ENCODE measurements at regions not wholly inside any gene's neighbourhood (a gene's known extent, or its start where the extent isn't known, plus 50 kb on each side); places are given as distances from the start of the nearest gene placed in this dataset.
"Not testable (repeated sequence)": the region's sequence is repeated elsewhere in the genome, so short reads cannot be mapped to it uniquely, and the experiment has no call there.

DNA sequence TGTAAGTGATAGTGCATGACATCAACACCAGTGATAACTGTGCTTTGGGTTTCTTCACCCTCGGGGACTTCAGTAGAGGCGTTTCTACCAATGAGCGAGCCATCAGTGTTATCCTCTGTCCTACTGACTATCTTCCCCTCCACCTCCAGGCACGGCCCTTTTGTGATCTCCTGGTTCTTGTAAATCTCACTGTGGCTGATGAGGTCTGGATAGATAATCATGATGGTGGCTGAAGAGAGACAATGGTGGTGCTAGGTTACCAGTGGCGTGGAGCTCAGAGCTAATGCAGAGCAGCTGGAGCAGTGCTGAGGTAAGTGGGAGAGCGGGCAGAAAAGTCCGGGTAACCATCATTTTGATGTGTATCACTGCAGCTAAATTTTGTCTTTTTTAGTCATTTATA, 816.6 kb downstream of the GLUD2 start:
- no peak for DNase-seq (ENCODE audit: low spot score)

DNA sequence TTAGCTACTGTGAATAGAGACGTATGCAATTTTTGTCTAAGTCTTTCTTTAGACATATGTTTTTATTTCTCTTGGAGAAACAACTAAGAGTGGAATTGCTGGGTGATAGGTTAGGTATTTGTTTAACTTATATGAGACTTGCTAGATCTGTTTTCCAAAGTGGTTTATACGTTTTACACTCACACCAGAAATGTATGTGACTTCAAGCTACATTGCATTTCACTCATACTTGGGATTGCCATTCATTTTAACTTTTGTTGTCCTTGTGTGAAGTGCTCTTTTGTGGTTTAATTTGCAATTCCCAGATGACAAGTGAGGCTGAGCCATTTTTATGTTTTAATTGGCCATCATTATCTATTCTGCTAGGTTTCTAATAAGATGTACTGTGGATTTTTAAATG, 817.2 kb downstream of the GLUD2 start:
- DNase-seq (ENCODE audit: low spot score), result no peak

DNA sequence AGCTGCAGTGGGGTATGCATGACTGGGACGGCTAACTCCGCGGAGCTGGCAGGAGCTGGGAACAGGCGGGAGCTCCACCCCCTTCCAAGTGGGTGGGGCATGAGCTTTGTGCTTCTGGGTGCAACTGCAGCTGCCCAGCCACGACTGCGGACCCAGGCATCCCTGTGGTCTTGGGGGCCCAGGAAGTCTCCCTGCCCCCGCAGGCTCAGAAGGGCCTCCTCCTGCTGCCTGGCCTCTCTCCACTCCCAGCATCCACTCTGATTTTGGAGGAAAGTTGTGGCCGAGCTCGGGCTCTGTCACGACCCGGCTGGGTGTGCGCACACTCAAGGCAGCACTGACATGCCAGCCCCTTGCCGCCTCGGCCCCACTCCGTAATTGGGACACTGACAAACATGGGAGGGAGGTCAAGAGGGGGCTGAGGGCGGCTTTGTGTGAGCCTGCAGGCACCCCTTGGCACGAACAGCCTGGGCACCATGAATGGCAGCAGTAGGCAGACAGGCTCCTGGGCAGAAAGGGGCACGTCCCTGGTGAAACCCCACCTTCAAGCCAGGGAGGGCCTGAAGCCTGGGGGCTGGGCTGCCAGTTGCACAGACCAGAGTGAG, 822.6 kb downstream of the GLUD2 start:
- DNase-seq (ENCODE audit: low spot score), result no peak

DNA sequence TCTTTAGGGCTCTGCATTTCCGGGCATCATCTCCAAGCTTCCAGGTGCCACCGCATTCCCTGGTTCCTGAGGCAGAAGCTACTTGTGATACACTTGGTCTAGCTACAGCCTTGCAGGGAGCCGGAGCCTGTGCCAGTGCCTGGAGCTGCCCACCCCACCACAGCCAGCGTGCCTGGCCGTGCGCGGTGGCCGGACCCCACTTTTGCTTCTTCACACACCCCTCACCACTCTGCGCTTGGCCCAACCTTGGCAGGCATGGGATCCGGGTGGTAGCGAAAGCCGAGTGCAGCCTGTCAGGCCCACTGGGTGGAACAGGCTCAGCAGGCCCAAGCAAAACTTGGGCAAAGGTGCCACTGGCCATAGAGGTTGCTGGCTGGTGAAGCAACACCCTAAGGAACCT, 823.7 kb downstream of the GLUD2 start:
- DNase-seq (ENCODE audit: low spot score), result no peak

DNA sequence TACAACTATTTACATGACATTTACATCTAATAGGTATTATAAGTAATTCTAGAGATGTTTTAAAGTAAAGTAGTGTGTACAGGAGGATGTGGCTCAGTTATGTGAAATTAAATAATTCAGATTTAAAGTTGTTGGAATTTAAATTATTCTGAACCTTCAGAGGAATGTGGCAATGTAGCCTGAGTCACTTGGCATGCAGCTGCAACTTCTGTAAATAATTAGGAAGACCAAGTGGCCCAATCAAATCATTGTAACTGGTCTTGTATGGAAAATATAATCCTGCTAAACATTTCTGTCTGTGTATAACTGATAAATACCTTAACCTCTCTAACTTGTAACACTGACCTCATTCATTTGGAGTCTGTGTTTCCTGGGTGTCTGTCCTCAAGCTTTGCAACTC, 828.9 kb downstream of the GLUD2 start:
- peak; percentile 5 for DNase-seq (ENCODE audit: low spot score)

DNA sequence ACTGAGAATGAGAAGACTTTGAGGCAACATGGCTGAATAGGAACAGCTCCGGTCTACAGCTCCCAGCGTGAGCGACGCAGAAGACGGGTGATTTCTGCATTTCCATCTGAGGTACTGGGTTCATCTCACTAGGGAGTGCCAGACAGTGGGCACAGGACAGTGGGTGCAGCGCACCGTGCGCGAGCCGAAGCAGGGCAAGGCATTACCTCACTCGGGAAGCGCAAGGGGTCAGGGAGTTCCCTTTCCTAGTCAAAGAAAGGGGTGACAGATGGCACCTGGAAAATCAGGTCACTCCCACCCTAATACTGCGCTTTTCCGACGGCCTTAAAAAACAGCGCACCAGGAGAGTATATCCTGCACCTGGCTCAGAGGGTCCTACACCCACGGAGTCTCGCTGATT, 829.9 kb downstream of the GLUD2 start:
- DNase-seq (ENCODE audit: low spot score), result not testable (repeated sequence)

DNA sequence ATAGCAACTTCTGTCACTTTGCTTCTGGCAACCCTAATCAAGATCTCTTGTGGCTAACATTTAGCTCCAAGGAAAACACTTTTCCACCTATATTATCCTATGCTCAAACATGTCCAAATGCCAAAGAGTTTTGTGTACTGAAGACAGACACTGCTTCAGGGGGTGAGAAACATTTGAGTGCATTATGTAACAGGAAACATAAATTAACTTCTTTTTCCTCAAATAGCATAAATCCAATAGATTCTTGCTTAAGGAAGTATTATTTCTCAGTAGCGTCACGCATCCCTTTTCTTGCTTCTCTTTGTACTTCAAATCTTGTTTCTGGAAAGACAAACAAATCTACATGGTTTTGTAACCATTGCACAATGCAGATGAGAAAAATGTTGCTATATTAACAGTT, 839.1 kb downstream of the GLUD2 start:
- DNase-seq (ENCODE audit: low spot score), result no peak

DNA sequence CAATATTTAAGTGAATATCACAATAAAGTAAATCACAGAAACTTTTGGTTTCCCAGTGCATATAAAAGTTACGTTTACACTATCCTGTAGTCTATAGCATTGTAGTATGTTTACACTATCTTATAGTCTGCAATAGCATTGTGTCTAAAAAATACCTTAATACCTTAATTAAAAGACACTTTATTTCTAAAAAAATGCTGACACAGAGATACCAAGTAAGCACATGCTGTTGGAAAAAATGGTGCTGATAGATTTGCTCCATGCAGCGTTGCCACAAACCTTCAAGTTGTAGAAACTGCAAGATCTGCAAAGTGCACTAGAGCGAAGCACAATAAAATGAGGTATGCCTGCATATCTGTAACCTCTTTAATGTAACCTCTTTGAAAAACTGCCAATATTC, 847.3 kb downstream of the GLUD2 start:
- DNase-seq (ENCODE audit: low spot score), result no peak

DNA sequence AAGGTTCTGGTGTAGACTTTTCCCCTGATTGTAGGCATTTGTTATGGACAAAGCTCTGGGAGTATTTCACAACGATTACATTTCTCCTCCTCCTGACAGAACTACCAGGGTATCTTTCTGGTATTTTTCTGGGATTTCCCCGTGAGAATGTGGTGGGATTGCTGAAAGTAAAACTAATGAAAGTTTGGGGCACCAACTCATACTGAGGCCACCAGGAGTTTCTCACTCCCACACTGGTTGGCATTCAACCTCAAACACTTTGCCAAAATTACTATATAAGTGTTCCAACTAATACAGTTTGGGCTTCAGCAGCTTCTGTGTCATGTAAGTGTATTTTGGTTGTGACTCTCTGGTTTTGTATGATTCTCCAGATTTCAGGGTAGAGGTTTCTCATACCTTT, 855.1 kb downstream of the GLUD2 start:
- no peak for DNase-seq (ENCODE audit: low spot score)

DNA sequence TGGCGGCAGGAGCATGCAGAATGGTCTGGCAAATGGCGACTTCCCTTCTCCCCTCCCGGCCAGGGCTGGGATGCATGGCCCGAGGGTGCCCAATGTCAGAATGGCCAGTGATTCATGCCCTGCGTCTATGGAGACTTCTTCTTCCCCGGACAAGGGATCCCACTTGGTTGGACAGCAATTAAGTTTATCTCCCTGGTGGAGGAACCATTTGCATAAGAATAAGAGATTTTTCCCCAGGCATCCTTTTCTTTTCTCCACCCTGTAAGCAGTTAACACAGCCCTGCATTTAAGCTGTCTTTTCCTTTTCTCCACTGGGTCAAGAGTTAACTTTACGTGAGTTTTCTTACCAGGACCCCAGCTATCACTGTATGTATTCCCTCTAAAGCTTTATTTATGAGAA, 856.6 kb downstream of the GLUD2 start:
- no peak for DNase-seq (ENCODE audit: low spot score)

DNA sequence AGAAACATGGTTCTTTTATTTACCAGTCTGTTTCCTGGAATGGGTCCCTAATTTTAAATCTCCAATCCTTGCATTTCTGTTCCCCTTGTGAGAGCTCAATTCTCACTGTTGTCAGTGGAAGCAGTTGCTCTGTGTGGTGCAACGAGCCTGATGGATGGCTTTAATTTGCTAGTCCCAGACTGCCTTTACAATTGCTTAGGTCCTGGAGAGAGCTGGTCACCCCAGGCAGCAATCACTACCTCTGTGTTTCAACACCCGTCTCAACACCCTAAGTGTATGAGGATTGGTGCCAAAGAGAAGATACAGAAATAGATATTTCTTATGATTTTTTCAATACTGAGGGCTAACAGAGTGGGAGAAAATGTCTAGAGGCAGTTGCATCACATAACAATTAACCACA, 873.8 kb downstream of the GLUD2 start:
- DNase-seq (ENCODE audit: low spot score), result no peak

DNA sequence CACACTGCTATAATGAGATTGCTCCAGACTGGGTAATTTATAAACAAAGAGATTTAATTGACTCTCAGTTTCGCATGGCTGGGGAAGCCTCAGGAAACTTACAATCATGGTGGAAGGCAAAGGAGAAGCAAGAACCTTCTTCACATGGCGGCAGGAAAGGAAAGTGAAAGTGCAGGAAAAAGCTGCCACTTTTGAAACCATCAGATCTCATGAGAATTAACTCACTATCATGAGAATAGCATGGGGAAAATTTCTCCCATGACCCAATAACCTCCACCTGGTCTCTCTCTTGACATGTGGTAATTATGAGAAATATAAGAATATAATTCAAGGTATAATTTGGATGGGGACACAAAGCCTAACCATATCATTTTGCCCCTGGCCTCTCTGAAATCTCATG, 884.2 kb downstream of the GLUD2 start:
- no peak for DNase-seq (ENCODE audit: low spot score)

DNA sequence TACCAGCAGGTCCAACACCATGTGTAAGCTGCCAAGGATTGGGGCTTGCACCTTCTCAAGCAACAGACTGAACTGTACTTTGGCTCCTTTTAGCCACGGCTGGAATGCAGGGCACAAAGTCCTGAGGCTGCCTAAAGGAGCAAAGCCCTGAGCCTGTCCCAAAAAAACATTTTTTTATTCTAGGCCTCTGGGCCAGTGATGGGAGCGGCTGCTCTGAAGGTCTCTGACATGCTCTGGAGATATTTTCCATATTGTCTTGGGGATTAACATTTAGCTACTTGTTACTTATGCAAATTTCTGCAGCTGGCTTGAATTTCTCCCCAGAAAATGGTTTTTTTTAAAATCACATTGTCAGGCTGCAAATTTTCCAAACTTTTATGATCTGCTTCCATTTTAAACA, 885.3 kb downstream of the GLUD2 start:
- DNase-seq (ENCODE audit: low spot score), result no peak

DNA sequence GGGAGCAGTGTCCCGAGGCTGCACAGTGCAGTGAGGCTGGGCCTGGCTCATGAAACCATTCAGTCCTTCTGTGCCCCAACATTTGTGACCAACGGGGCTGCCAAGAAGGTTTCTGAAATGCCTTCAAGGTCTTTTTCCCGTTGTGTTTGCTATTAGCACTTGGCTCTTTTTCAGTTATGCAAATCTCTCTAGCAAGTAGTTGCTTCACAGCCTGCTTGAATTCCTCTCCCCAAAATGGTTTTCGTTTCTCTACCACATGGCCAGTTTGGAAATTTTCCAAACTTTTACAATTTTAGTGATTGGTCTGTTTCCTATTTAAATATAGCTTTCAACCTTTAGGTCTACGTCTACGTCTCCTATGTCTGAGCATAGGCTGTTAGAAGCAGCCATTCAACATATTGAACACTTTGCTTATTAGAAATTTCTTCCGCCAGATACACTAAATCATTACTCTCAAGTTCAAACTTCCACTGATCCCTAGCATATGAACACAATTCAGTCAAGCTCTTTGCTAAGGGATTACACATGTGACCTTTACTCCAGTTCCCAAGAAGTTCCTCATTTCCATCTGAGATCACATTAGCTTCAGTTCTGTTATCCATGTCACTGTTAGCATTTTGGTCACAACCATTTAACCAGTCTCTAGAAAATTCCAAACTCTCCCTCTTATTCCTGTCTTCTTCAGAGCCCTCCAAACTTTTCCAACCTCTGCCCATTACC, 901.8 kb downstream of the GLUD2 start:
- DNase-seq (ENCODE audit: low spot score), result no peak

DNA sequence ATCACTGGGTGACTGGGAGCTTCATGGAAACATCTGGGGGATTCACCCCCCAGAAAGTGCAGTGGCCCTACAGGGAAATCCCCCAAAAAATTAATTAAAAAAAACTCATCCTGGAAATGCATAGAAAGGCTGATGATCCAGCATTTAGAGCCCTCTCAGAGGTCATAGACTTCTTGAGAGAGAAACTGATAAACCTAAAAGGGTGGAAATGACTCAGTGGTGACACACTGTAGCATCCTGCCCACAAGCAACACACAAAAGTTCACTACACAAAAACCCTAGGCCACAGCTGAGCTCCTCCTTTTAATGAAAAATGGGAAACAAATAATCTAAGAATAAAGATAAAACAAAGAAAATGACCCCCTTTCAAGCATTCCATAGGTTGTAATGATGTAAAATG, 911.5 kb downstream of the GLUD2 start:
- DNase-seq (ENCODE audit: low spot score), result no peak

DNA sequence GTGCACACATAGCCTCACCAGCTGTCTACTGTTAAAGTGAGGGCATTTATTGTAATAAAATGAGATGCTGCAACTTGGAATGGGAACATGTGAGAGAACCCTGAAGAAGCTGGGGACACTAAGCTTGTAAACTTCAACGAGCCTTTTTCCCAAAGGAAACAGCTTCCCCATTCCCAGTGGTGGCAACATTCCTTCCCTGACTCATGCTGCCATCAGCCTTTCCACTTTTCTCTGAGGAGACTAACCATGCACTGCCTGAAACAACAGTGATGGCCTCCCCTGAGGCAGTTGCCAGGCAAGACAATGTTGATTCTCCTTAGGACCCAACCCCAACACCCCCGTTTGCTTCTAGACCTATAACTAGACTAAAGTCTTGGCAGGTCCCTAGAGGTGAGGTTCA, 928.3 kb downstream of the GLUD2 start:
- no peak for DNase-seq (ENCODE audit: low spot score)

DNA sequence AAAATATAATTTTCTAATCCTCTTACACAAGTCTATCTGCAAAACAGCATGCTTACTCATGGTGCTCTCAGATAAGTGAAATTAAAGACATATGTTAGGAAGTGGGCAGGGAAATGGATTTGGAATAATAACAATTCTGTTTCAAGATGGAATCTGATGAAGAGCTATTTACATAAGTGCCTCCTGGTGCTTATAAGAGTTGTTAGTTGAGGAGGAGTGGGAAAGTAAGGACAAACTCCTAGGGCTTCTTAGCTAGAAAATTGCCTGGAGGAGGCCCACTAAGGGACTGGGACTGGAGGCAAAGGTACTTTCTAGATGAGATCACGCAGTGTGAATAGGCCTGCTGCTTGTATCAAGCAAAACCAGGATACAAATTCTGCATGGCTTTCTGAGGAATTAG, 939.8 kb downstream of the GLUD2 start:
- DNase-seq (ENCODE audit: low spot score), result no peak

DNA sequence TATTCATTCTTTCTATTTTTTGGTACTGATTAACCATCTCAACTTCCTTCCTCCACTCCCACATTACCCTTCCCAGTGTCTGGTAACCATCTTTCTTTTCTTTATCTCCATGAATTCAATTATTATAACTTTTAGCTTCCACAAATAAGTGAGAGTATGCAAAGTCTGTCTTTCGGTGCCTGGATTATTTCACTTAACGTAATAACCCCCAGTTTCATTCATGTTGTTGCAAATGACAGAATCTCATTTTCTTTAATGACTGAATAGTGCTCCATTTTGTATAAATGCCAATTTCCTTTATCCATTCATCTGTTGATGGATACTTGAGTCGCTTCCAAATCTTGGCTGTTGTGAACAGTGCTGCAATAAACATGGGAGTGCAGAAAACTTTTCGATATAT, 940.4 kb downstream of the GLUD2 start:
- no peak for DNase-seq (ENCODE audit: low spot score)

DNA sequence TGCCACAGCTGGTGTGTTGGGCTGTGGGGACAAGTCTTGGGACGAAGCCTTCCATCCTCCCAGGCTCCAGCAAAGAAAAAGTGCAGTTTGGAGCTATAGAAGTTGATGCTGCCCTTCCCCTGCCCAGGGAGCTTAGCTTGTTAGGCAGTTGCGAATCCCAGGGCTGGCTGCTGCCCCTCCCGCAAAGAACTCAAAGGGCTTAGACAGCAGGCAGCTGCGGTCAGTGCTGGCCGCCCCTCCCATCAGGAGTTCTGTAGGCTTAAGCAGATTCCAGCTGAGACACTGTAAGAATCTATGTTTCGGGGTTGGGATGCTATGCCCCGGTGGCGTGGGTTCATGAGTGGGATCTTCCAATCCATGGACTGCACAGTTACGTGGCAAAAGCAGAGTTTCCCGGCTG, 956.7 kb downstream of the GLUD2 start:
- DNase-seq (ENCODE audit: low spot score), result no peak

DNA sequence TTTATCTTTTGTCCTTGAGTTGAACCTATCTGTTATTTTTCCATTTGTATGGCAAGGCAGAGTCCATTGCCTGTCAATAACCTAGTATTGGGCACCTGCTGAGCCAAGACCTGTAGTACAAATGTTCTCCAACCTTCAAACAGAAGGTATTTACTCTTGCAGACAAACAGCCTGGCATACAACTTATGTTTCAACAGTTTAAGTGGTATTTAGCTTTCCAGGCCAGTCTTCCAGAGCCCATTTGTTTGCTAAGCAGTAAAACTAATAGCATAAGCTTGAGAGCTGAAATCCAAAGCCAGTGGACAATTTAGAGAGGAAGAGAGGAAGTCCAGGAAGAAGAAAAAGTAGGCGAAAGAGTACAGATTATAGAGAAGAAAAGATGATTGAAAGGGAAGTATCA, 979.3 kb downstream of the GLUD2 start:
- DNase-seq (ENCODE audit: low spot score), result no peak

DNA sequence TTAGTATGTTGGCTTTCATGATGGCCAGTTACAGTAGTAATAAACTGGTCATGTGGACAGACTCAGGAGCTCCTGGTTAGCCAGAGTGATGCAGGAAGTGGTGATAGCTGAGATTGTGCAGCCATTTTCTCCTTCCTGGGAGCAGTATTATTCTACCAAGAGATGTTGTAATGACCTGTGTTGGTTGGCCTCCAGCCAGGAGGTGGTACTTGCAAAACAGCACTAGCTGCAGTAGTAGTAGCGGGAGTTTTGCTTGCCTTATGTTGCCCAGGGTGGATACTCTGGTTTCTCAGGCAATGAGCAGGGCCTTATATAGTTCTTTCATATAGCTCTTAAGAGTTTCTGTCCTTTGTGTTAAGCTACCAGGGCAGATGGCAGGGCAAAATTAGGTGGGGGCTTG, 998.8 kb downstream of the GLUD2 start:
- DNase-seq (ENCODE audit: low spot score), result no peak

DNA sequence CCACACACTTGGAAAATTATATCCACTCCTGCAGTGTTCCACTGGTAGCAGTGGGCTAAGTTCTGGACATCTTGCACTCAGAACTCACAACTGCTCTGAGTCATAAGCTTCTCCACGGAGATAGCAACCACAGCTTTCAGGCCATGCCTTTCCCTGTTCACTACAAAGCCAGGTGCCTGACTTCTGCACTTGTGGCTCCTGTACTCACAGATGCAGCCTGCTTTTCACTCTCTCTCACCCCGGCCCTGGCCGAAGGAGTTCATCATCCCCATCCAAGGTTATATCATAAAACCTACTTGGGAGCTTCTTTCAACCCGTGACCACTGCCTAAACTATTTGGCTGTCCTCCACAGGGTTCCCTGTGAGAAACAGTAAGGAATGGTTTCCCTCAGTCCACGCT, 999.4 kb downstream of the GLUD2 start:
- no peak for DNase-seq (ENCODE audit: low spot score)

DNA sequence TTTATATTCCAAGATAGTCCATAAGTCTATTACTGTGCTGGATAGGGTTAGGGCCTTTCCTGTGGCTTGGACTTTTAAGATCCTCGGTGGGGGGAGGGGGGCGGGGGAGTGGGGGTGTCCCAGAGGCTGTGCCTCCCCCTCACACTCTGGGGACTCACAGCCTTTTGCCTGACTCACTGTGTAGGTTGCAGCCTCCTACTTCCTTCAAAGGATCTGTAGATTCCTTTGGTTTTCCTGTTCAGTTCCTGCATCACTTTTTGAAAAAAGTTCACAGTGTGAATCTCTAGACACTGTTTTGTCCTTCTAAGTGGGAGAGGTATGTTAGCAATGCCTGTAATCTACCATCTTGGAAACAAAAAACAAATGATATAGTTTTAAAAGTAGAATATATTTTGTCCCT, 999.9 kb downstream of the GLUD2 start:
- DNase-seq (ENCODE audit: low spot score), result no peak

DNA sequence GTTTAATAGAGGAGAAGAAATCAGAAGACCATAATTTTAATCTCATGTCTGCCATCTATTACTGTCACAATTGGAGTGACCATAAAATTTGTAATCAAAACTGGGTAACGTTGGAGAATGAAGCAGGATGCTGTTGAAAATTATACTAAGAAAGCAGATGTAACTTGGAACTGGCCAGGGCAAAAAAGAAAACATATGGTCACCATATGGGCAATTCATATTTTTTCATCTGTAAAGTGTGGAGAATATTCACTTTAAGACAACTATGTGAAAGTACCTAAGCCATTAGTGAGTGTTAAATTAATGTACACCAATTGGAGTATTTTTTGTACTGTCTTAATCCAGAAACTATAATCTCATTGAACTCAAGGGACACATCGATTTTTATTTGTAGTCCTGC, 1008.0 kb downstream of the GLUD2 start:
- no peak for DNase-seq (ENCODE audit: low spot score)

Measured in AG08396 (cell line).